Glutamatergic neuron (in vitro differentiated cells): ENCODE measurements at regions not wholly inside any gene's neighbourhood (a gene's known extent, or its start where the extent isn't known, plus 50 kb on each side); places are given as distances from the start of the nearest gene placed in this dataset.

Experiments
- DNase-seq: peaks from one replicate; pipeline ENCODE4 v3.0.0; 2022
- H3K27ac Mint-ChIP-seq: one replicate; pipeline ENCODE4 v1.8.0; 2020; ENCODE audit warnings: mild to moderate bottlenecking, mixed read lengths, inconsistent platforms; ENCODE audit not compliant: unreplicated experiment
- H3K27me3 Mint-ChIP-seq: one replicate; pipeline ENCODE4 v1.8.0; 2020; ENCODE audit warnings: mild to moderate bottlenecking, moderate library complexity, mixed read lengths, inconsistent platforms; ENCODE audit not compliant: unreplicated experiment
- H3K36me3 Mint-ChIP-seq: one replicate; pipeline ENCODE4 v1.8.0; 2020; ENCODE audit warnings: mild to moderate bottlenecking, mixed read lengths, inconsistent platforms; ENCODE audit not compliant: unreplicated experiment
- H3K4me1 Mint-ChIP-seq: one replicate; pipeline ENCODE4 v1.8.0; 2020; ENCODE audit warnings: mild to moderate bottlenecking, low read depth, mixed read lengths, inconsistent platforms; ENCODE audit not compliant: unreplicated experiment
- H3K4me3 Mint-ChIP-seq: one replicate; pipeline ENCODE4 v1.8.0; 2020; ENCODE audit warnings: mild to moderate bottlenecking, mixed read lengths, inconsistent platforms; ENCODE audit not compliant: unreplicated experiment
- H3K9me3 Mint-ChIP-seq: one replicate; pipeline ENCODE4 v1.8.0; 2020; ENCODE audit warnings: mild to moderate bottlenecking, moderate library complexity, mixed read lengths, inconsistent platforms; ENCODE audit not compliant: unreplicated experiment
- TF ChIP-seq, protein P1 (sequence below): fragments of 200-600 bp; sonication (generic); IDR thresholded peaks from one replicate; pipeline ENCODE4 v1.5.0; 2021; ENCODE audit not compliant: partially characterized antibody, unreplicated experiment

DNA sequence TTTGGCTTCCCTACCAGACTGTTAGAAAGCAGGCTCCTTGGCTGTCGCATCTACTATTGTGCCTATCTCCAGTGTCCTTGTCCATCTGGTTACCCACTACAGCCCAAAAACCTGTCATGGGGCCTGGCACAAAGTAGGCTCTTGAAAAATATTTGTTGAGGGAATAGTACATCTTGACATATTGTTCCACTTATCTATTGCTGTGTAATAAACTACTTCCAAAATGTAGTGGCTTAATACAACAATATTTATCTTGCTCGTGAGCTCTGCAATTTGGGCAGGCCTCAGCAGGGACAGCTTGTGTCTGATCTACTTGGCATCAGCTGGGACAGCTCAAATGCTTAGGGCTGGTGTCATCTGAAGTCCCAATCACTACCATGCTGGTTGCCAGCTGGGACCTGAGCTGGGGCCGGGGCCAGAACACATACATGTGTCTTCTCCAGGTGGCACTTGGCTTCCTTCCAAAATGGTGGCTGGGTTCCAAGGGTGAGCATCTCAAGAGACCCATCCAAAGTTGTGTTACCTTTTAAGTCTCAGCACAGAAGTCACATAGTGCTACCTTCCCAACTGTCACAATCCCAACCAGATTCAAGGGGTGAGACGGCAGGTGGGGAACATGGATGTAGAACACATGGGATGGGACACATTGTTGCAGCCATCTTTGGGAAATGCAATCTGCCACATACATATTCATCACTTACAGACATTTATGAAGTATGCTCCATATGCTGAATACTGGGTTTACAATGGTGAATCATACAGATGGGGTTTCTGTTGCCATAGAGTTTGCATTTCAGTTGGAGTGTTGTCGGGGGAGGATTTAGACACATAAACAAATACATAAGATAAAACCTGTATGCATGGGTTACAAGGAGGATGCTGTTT is 134.2 kb downstream of the FOXI3 start:
- Mint-ChIP-seq H3K27ac (no peak overlapping the region), H3K27me3 (peaks cover 2% of the 10 kb centered on the region), H3K9me3 (no peaks in the 10 kb centered on the region), H3K4me3 (no peak overlapping the region), H3K4me1 (no peaks in the 10 kb centered on the region), H3K36me3 (no peaks in the 10 kb centered on the region)
- TF ChIP-seq, protein P1, sequence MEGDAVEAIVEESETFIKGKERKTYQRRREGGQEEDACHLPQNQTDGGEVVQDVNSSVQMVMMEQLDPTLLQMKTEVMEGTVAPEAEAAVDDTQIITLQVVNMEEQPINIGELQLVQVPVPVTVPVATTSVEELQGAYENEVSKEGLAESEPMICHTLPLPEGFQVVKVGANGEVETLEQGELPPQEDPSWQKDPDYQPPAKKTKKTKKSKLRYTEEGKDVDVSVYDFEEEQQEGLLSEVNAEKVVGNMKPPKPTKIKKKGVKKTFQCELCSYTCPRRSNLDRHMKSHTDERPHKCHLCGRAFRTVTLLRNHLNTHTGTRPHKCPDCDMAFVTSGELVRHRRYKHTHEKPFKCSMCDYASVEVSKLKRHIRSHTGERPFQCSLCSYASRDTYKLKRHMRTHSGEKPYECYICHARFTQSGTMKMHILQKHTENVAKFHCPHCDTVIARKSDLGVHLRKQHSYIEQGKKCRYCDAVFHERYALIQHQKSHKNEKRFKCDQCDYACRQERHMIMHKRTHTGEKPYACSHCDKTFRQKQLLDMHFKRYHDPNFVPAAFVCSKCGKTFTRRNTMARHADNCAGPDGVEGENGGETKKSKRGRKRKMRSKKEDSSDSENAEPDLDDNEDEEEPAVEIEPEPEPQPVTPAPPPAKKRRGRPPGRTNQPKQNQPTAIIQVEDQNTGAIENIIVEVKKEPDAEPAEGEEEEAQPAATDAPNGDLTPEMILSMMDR, result no peak
- DNase-seq, result no peak

DNA sequence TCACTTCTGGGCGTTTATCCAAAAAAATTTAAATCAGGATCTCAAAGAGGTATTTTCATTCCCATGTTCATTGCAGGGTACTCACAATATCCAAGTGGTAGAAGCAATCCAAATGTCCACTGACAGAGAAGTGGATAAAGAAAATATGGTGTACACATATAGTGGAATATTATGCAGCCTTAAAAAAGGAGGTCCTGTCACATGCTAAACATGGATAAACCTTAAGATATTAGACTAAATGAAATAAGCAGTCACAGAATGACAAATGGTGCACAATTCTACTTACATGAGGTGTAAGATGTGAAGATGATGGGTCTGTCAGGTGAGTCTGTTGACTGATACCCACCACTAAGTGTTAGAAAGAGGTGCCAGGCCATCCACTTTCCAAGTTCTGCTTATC is 140.6 kb downstream of the THNSL2 start:
- no peak for DNase-seq
- Mint-ChIP-seq H3K27ac (no peak overlapping the region), H3K36me3 (peaks cover 3% of the 10 kb centered on the region), H3K4me3 (no peak overlapping the region), H3K27me3 (no peaks in the 10 kb centered on the region), H3K9me3 (peaks cover 4% of the 10 kb centered on the region), H3K4me1 (no peaks in the 10 kb centered on the region)
- TF ChIP-seq, protein P1, result no peak

DNA sequence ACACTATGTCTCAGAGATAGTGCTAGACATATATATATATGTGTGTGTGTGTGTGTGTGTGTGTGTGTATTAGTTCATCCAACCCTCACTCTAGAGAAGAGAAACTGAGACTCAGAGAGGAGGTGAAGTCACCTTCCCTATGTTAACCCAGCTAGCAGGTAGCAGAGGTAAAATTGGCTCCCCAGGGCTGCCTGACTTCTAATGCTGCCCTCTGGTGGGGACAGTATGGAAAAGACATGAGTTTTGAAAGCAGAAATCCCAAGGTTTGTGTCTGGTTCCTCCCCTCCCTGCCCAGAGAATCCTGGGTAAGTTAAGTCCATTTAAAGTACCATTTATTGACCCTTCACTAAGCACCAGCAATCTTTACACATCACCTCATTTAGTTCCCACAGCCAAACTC is 137.7 kb downstream of the THNSL2 start:
- no peaks in the 10 kb centered on the region for H3K4me1 Mint-ChIP-seq
- no peak overlapping the region for H3K4me3 Mint-ChIP-seq
- no peak overlapping the region for H3K27ac Mint-ChIP-seq
- H3K9me3 Mint-ChIP-seq, result peaks cover 5% of the 10 kb centered on the region
- peaks cover 3% of the 10 kb centered on the region for H3K36me3 Mint-ChIP-seq
- TF ChIP-seq, protein P1, result no peak
- peaks cover 3% of the 10 kb centered on the region for H3K27me3 Mint-ChIP-seq
- DNase-seq, result no peak

DNA sequence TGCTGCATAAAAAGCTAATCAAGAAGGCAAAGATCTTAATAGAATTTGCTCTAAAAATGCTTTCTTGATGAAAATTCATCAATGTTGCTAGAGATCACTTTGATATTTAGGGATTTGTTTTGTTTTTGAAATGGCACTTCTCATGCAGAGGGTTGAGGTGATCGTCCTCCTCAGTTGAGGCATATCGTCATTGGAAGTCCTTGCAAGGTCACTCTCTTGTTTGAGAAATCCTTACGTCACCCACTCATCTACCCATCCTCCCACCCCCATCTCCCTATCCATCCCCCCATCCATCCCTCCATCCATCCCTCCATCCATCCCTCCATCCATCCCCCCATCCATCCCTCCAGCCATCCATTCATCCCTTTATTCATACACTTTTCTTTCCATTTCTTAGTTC is 133.7 kb downstream of the THNSL2 start:
- Mint-ChIP-seq H3K4me1 (no peaks in the 10 kb centered on the region), H3K9me3 (peaks cover 5% of the 10 kb centered on the region), H3K36me3 (peaks cover 5% of the 10 kb centered on the region), H3K27me3 (peaks cover 3% of the 10 kb centered on the region), H3K4me3 (no peak overlapping the region), H3K27ac (no peak overlapping the region)
- TF ChIP-seq, protein P1, result no peak
- DNase-seq, result no peak

DNA sequence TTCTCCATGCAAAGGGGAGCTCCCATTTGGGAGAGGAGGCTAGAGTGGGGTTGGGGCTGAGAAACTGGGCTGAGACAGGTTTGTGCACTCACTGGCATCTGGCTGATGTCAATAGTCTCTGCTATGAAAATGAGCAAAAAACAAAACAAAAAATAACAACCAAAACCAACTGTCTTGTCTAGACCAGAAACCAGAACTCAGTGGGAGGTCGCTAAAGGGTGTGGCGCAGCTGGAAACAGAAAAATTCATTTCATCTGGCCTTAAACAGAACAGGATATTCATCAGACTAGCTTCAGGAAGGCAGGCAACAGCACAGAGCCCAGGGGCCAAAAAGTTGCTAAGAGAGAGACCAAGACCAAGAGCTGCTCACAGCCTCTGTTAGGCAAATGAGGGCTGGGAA is 126.1 kb downstream of the THNSL2 start:
- Mint-ChIP-seq H3K27ac (no peak overlapping the region), H3K4me1 (no peaks in the 10 kb centered on the region), H3K9me3 (peaks cover 1% of the 10 kb centered on the region), H3K4me3 (no peak overlapping the region), H3K27me3 (no peaks in the 10 kb centered on the region), H3K36me3 (peaks cover 5% of the 10 kb centered on the region)
- DNase-seq, result no peak
- TF ChIP-seq, protein P1, result no peak
